Heart right ventricle (tissue), 16 donors: ENCODE measurements at regions not wholly inside any gene's neighbourhood (a gene's known extent, or its start where the extent isn't known, plus 50 kb on each side); places are given as distances from the start of the nearest gene placed in this dataset.

ENCODE experiments used
- ATAC-seq, 8 donors: fragments of 200-7000 bp; cut with Tn5 transposase; one replicate each; pipeline ENCODE4 v1.9.1; 2020; ENCODE audit warnings: mild to moderate bottlenecking in 8 of 8, moderate library complexity in 8 of 8, moderate number of reproducible peaks in 1 of 8
- DNase-seq, 2 donors: peaks; one replicate each; pipeline ENCODE4 v3.0.0-alpha.2; 2020
- H3K27ac ChIP-seq, 10 donors: fragments of 200-600 bp; sonication (generic) in 2 of 10; one replicate each; pipeline versions ENCODE4 v1.5.0 to v1.8.0; 2020 to 2022; ENCODE audit warnings: mild to moderate bottlenecking in 3 of 10
- H3K27me3 ChIP-seq, 7 donors: fragments of 200-600 bp; one replicate each; pipeline ENCODE4 v1.8.0; 2021 to 2022; ENCODE audit warnings: mild to moderate bottlenecking in 2 of 7
- H3K36me3 ChIP-seq, 9 donors: fragments of 200-600 bp; sonication (generic) in 1 of 9; one replicate each; pipeline versions ENCODE4 v1.5.0 to v1.8.0; 2020 to 2022; ENCODE audit warnings: mild to moderate bottlenecking in 2 of 9
- H3K4me1 ChIP-seq, 9 donors: fragments of 200-600 bp; sonication (generic) in 1 of 9; one replicate each; pipeline versions ENCODE4 v1.5.0 to v1.8.0; 2020 to 2022; ENCODE audit warnings: mild to moderate bottlenecking in 4 of 9
- H3K4me3 ChIP-seq, 10 donors: fragments of 200-600 bp; sonication (generic) in 2 of 10; one replicate each; pipeline versions ENCODE4 v1.5.0 to v1.8.0; 2020 to 2022; ENCODE audit warnings: mild to moderate bottlenecking in 7 of 10, moderate library complexity in 2 of 10
- H3K9me3 ChIP-seq, 11 donors: fragments of 200-600 bp in 10 of 11; sonication (generic) in 2 of 11; one replicate each; pipeline versions ENCODE4 v1.5.0 to v1.8.0; 2013 to 2022; ENCODE audit warnings: mild to moderate bottlenecking in 2 of 11, control low read depth in 1 of 11, moderate library complexity in 1 of 11
- WGBS, 2 donors: extraction: QIAGEN DNeasy Blood & Tissue Kit; methylation state at CpG; one replicate each; pipeline ENCODE4 v1.1.7; 2013; ENCODE audit warnings: inconsistent platforms in 1 of 2; 5-methylcytosine and 5-hydroxymethylcytosine counted together
- intact Hi-C, 10 donors: fragments of 100-400 bp; cut with DNase I; formaldehyde crosslinking; loops; one replicate each; pipeline versions ENCODE4 v1.11.1 to v1.14.2; 2022
- TF ChIP-seq, protein P1 (sequence below), 9 donors: fragments of 200-600 bp; sonication (generic) in 2 of 9; IDR thresholded peaks; one replicate each; pipeline versions ENCODE4 v1.5.0 to v1.8.0; 2021 to 2022; ENCODE audit warnings: antibody characterized with exemption in 9 of 9, mild to moderate bottlenecking in 5 of 9, moderate library complexity in 1 of 9
- donor health status: Arrhythmogenic right ventricular cardiomyopathy.
- donor health status: ischemic (EF 13 %, LVEDD 7.1; RV severe dilation, severe dysfunction).
- donor health status: healthy with polysubstance abuse.
- donor health status: DM: no; HTN: yes; CAD: no.
- donor health status: DM: no; HTN: no; CAD: no.
- donor health status: ischemic (EF 25% LVEDD 6.9; RV normal size, moderate dysfunction).
- donor health status: ischemic (EF 25% LVEDD 5.7; RV mildly dilated, moderate dysfunction).
- donor health status: healthy.
- donor health status: DM: yes; HTN: yes; CAD: no.
- donor health status: Ischemic cardiomyopathy.
- donor health status: ischemic (EF 35%, LVEDD 5.7; RV mildly dilated, moderate dysfunction).
- donor health status: nonischemic (EF 11% LVEDD 7.7; RV severe dilation, severe dysfunction).
- donor health status: DM: yes; HTN: yes; CAD: no.
- donor health status: PGD.
- donor health status: ischemic (EF 29% LVEDD 5.4; RV normal size, mild dysfunction).
- donor health status: nonischemic (EF 23%, LVEDD 6.1; RV moderate dilation, normal function).

DNA sequence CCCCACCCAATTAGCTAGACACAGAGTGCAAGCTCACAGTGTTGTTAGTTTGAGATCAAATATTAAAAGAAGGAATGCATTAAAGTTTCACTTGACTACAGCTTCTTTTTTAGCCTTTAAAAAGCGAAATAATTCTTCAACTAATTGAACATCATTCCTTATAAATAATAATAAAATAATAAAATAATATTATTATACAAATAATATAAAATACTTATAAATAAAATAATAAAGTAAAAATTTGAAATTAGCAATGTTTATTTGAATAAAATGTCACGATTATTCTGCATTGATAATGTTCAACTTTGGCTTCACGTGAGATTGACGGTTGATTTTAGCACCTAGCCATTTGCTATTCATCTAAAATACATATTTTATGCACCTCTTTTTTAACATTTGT, 819.3 kb downstream of the FRK start:
- H3K36me3 ChIP-seq = no peaks in the 10 kb centered on the region
- intact Hi-C loops = no loop called here
- H3K4me1 ChIP-seq = no peaks in the 10 kb centered on the region
- WGBS, 2 donors = 76 to 87% methylated on average over 4 of the region's 4 CpGs
- DNase-seq (no peak), ATAC-seq (no peak)
- TF ChIP-seq, protein P1, sequence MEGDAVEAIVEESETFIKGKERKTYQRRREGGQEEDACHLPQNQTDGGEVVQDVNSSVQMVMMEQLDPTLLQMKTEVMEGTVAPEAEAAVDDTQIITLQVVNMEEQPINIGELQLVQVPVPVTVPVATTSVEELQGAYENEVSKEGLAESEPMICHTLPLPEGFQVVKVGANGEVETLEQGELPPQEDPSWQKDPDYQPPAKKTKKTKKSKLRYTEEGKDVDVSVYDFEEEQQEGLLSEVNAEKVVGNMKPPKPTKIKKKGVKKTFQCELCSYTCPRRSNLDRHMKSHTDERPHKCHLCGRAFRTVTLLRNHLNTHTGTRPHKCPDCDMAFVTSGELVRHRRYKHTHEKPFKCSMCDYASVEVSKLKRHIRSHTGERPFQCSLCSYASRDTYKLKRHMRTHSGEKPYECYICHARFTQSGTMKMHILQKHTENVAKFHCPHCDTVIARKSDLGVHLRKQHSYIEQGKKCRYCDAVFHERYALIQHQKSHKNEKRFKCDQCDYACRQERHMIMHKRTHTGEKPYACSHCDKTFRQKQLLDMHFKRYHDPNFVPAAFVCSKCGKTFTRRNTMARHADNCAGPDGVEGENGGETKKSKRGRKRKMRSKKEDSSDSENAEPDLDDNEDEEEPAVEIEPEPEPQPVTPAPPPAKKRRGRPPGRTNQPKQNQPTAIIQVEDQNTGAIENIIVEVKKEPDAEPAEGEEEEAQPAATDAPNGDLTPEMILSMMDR (IDR thresholded peaks at IDR 0.05) = no peak
- no peak overlapping the region for H3K27ac ChIP-seq
- no peaks in the 10 kb centered on the region for H3K27me3 ChIP-seq
- peaks cover 0 to 30% (median 0%) of the 10 kb centered on the region in 11 donors for H3K9me3 ChIP-seq
- no peak overlapping the region for H3K4me3 ChIP-seq

DNA sequence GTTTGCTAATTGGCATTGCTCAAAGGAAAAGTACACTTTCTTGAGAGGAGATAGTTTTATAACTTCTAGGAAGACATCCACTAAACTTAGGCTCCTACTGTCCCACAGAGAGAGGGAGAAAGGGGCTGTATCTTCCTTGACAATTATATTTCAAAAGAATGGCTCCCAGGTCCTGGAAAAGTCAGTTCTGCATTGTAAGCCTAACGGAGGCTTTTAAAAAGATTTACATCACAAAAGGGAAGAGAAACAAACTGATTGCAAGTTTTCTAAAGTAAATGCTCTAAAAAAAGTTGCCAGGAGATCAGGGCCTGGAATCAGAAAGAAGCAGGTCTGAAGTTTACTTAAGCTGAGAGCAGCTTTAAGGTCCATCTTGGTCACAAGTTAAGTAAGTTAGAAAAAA, 839.5 kb downstream of the FRK start:
- WGBS, 2 donors = 50% methylated on average over 1 of the region's 1 CpG
- intact Hi-C loops = no loop called here
- no peaks in the 10 kb centered on the region for H3K4me1 ChIP-seq
- no peaks in the 10 kb centered on the region for H3K36me3 ChIP-seq
- H3K27me3 ChIP-seq = no peaks in the 10 kb centered on the region
- no peak for DNase-seq
- H3K4me3 ChIP-seq = no peak overlapping the region
- ATAC-seq = no peak
- H3K9me3 ChIP-seq = peaks cover 0 to 36% (median 2%) of the 10 kb centered on the region in 11 donors
- TF ChIP-seq, protein P1 (IDR thresholded peaks at IDR 0.05) = no peak
- H3K27ac ChIP-seq = no peak overlapping the region

DNA sequence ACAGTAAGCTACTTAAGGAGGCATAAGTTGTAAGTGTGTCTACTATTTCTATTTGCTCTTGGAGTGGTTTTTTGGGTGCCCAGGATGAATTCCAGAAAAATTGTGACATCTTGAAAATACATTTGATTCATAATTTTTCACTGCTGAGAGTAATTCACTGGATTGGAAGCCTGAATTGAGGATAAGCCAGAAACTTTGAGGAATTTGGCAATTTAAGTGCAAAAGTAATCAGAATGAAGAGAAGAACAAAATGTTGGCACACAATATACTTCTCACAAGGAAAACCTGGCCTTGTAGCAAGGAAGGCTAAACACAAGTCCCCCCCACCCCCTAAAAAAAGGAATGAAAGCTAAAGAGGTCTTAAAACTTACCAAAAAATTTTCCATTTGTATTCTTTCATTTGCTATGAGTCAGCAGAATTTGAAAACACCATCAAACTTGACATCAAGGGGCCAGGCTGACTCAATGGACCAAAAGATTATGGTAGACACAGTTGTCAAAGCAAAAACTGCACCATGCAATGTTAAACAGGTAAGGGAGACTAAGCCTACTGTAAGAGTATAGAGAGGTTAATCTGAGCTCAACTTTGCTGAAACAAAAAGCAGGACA, 840.0 kb downstream of the FRK start:
- Histone ChIP-seq H3K4me3 (no peak overlapping the region), H3K27ac (no peak overlapping the region), H3K36me3 (no peaks in the 10 kb centered on the region), H3K27me3 (no peaks in the 10 kb centered on the region), H3K4me1 (no peaks in the 10 kb centered on the region), H3K9me3 (peaks cover 0 to 31% (median 2%) of the 10 kb centered on the region in 11 donors)
- DNase-seq = no peak
- TF ChIP-seq, protein P1 (IDR thresholded peaks at IDR 0.05) = no peak
- no peak for ATAC-seq
- intact Hi-C loops = no loop called here

DNA sequence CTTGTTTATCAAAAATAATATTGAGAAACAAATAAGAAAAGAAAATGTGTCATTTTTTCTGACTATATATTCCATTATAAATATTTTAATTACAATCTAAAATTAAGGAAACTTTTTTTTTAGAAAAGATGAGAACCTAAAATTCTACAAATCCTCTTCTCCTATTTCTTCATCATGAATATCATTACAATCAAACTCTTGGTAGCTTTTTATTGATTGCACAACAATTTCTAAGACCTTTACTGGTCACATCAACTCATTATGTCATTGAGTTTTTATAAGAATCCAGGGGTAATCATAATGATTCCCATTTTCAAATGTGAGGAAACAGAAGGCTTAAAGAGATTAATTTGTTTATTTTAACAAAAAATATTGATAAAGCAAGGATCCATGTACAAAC, 841.0 kb downstream of the FRK start:
- DNase-seq (no peak), ATAC-seq (no peak)
- Histone ChIP-seq H3K27me3 (no peaks in the 10 kb centered on the region), H3K4me3 (no peak overlapping the region), H3K4me1 (no peaks in the 10 kb centered on the region), H3K9me3 (peaks cover 0 to 31% (median 2%) of the 10 kb centered on the region in 11 donors), H3K36me3 (no peaks in the 10 kb centered on the region), H3K27ac (no peak overlapping the region)
- TF ChIP-seq, protein P1 (IDR thresholded peaks at IDR 0.05) = no peak
- intact Hi-C loops = no loop called here
